22Rv1 (cell line): ENCODE measurements at regions not wholly inside any gene's neighbourhood (a gene's known extent, or its start where the extent isn't known, plus 50 kb on each side); places are given as distances from the start of the nearest gene placed in this dataset.

Source experiments
- H3K27ac ChIP-seq: fragments of 450-650 bp; 2 replicates; pipeline ENCODE4 v1.5.1; 2017
- CTCF ChIP-seq: fragments of 450-650 bp; IDR thresholded peaks from 2 replicates; pipeline ENCODE4 v1.5.1; 2017; ENCODE audit warnings: mild to moderate bottlenecking
- ZFX ChIP-seq: fragments of 450-650 bp; IDR thresholded peaks from 2 replicates; pipeline ENCODE4 v1.6.1; 2017; ENCODE audit warnings: antibody characterized with exemption, borderline replicate concordance

- H3K27ac ChIP-seq = no peak overlapping the region
- TF ChIP-seq ZFX (no peak), CTCF (no peak)
Measured at GRCh38 chr3:170751083-170751898, 118.7 kb downstream of the RPL22L1 start.

GRCh38 chr3:170750478-170750830 is 119.5 kb downstream of the RPL22L1 start:
- TF ChIP-seq CTCF = no peak
- TF ChIP-seq ZFX = no peak
- no peak overlapping the region for H3K27ac ChIP-seq

GRCh38 chr3:170749765-170750477 is 120.1 kb downstream of the RPL22L1 start:
- no peak overlapping the region for H3K27ac ChIP-seq
- no peak for TF ChIP-seq CTCF
- no peak for TF ChIP-seq ZFX

GRCh38 chr3:170749185-170749584 is 120.8 kb downstream of the RPL22L1 start:
- no peak overlapping the region for H3K27ac ChIP-seq
- TF ChIP-seq ZFX (no peak), CTCF (no peak)

GRCh38 chr3:170746175-170746942 is 123.6 kb downstream of the RPL22L1 start:
- TF ChIP-seq CTCF = no peak
- TF ChIP-seq ZFX = no peak
- H3K27ac ChIP-seq = no peak overlapping the region

- no peak overlapping the region for H3K27ac ChIP-seq
- TF ChIP-seq ZFX = no peak
- no peak for TF ChIP-seq CTCF
Measured at GRCh38 chr3:170745211-170745718, 124.7 kb downstream of the RPL22L1 start.
